HCT116 (cell line): ENCODE measurements at regions not wholly inside any gene's neighbourhood (a gene's known extent, or its start where the extent isn't known, plus 50 kb on each side); places are given as distances from the start of the nearest gene placed in this dataset.

Source experiments
- ATAC-seq: fragments of 200-7000 bp; cut with Tn5 transposase; 2 replicates; pipeline ENCODE4 v1.9.1; 2020; ENCODE audit warnings: mild to moderate bottlenecking, moderate library complexity
- BruUV-seq: library from RNA; stranded (reverse); fragments of 400-500 nt; replicated peaks from 2 replicates; lab custom pipeline; 2021; lab: Mats Ljungman, UMichigan
- CTCF ChIA-PET: fragments of 300-600 bp; sonication (Branson Sonifier 250); formaldehyde crosslinking; loops from one replicate; lab custom pipeline; 2021; ENCODE audit warnings: antibody characterized with exemption; lab: Charles Lee
- POLR2A ChIA-PET: fragments of 300-600, 350-600 bp; sonication (Branson Sonifier 250); formaldehyde crosslinking; loops from one replicate; lab custom pipeline; 2021; ENCODE audit warnings: antibody characterized with exemption; lab: Charles Lee
- RAD21 ChIA-PET, 2 experiments: fragments of 300-600 bp; sonication (Branson Sonifier 250); formaldehyde crosslinking; loops; one replicate each; lab custom pipeline; 2023; ENCODE audit warnings: low total read pairs in 2 of 2; ENCODE audit not compliant: uncharacterized antibody in 2 of 2, unreplicated experiment in 2 of 2, low non-redundant PET in 1 of 2; lab: Charles Lee
- DNase-seq: peaks from one replicate; pipeline ENCODE4 v3.0.0-alpha.2; 2010; ENCODE audit warnings: low read depth, low spot score
- H2AFZ ChIP-seq: fragments of 200-600 bp; shearing (Covaris generic), sonication (generic); 2 replicates; pipeline ENCODE4 v1.6.1; 2017; ENCODE audit warnings: low read depth, mixed run types, mixed read lengths, antibody characterized with exemption, low read length; ENCODE audit not compliant: poor library complexity, severe bottlenecking
- H3K27ac ChIP-seq: 2 replicates; pipeline ENCODE4 v1.5.1; 2012; ENCODE audit warnings: low read depth, low read length
- H3K27me3 ChIP-seq: fragments of 200-600 bp; sonication (generic); 2 replicates; pipeline ENCODE4 v1.6.1; 2016; ENCODE audit warnings: mixed run types, low read length, mixed read lengths; ENCODE audit not compliant: insufficient read depth
- H3K36me3 ChIP-seq, 2 experiments: fragments of 200-500 bp in 1 of 2; fragments of 200-600 bp in 1 of 2; sonication (Bioruptor generic) in 1 of 2; sonication (generic) in 1 of 2; 2 replicates each; pipeline versions ENCODE4 v1.5.1 to v1.6.1; 2014 to 2016; ENCODE audit warnings: low read length in 2 of 2, inconsistent platforms in 1 of 2, mixed read lengths in 1 of 2, mixed run types in 1 of 2; ENCODE audit not compliant: insufficient read depth in 2 of 2, control insufficient read depth in 1 of 2
- H3K4me1 ChIP-seq, 2 experiments: fragments of 200-600 bp in 1 of 2; sonication (generic) in 1 of 2; 2 replicates each; pipeline versions ENCODE4 v1.5.1 to v1.6.1; 2012 to 2017; ENCODE audit warnings: low read length in 2 of 2, inconsistent platforms in 1 of 2, mild to moderate bottlenecking in 1 of 2, mixed read lengths in 1 of 2, mixed run types in 1 of 2, moderate library complexity in 1 of 2; ENCODE audit not compliant: insufficient read depth in 2 of 2, control insufficient read depth in 1 of 2
- H3K4me2 ChIP-seq: fragments of 200-600 bp; sonication (generic); 2 replicates; pipeline ENCODE4 v1.6.1; 2017; ENCODE audit warnings: mixed run types, low read length, mixed read lengths
- H3K4me3 ChIP-seq, 2 experiments: fragments of 200-600 bp in 1 of 2; sonication (generic) in 1 of 2; replicated peaks in 1 of 2; 2 replicates each; pipeline ENCODE4 v1.5.1; 2011 to 2016; ENCODE audit warnings: low read length in 2 of 2, control low read depth in 1 of 2, low read depth in 1 of 2, mild to moderate bottlenecking in 1 of 2, mixed read lengths in 1 of 2, mixed run types in 1 of 2
- H3K79me2 ChIP-seq: fragments of 200-600 bp; sonication (generic); 2 replicates; pipeline ENCODE4 v1.6.1; 2017; ENCODE audit warnings: mild to moderate bottlenecking, mixed run types, low read length, moderate library complexity, mixed read lengths; ENCODE audit not compliant: insufficient read depth
- H3K9ac ChIP-seq: fragments of 200-600 bp; sonication (generic); 2 replicates; pipeline ENCODE4 v1.6.1; 2016; ENCODE audit warnings: low read length, mixed read lengths
- H3K9me2 ChIP-seq: fragments of 200-600 bp; sonication (generic), shearing (Covaris generic); 2 replicates; pipeline ENCODE4 v1.6.1; 2017; ENCODE audit warnings: mixed run types, mild to moderate bottlenecking, moderate library complexity; ENCODE audit not compliant: insufficient read depth
- H3K9me3 ChIP-seq, 2 experiments: fragments of 200-500 bp in 1 of 2; fragments of 200-600 bp in 1 of 2; sonication (Bioruptor generic) in 1 of 2; sonication (generic) in 1 of 2; 2 replicates each; pipeline ENCODE4 v1.6.1; 2014 to 2017; ENCODE audit warnings: low read length in 2 of 2, mixed read lengths in 2 of 2, inconsistent platforms in 1 of 2, low read depth in 1 of 2, mild to moderate bottlenecking in 1 of 2, mixed run types in 1 of 2, moderate library complexity in 1 of 2; ENCODE audit not compliant: control insufficient read depth in 1 of 2, insufficient read depth in 1 of 2
- H4K20me1 ChIP-seq: fragments of 200-600 bp; sonication (generic), shearing (Covaris generic); 2 replicates; pipeline ENCODE4 v1.6.1; 2017; ENCODE audit warnings: mixed run types, mild to moderate bottlenecking, moderate library complexity; ENCODE audit not compliant: insufficient read depth
- CBX3 ChIP-seq: IDR thresholded peaks from 2 replicates; pipeline ENCODE4 v1.6.1; 2012; ENCODE audit warnings: low read depth
- CEBPB ChIP-seq: IDR thresholded peaks from 2 replicates; pipeline ENCODE4 v1.6.1; 2012; ENCODE audit warnings: low read depth
- JUND ChIP-seq: IDR thresholded peaks from 2 replicates; pipeline ENCODE4 v1.6.1; 2012
- POLR2AphosphoS5 ChIP-seq: IDR thresholded peaks from 2 replicates; pipeline ENCODE4 v1.6.1; 2011; ENCODE audit warnings: mild to moderate bottlenecking, low read depth, low read length, moderate library complexity
- RAD21 ChIP-seq: IDR thresholded peaks from 2 replicates; pipeline ENCODE4 v1.6.1; 2012; ENCODE audit warnings: low read depth, mild to moderate bottlenecking
- REST ChIP-seq: IDR thresholded peaks from 2 replicates; pipeline ENCODE4 v1.6.1; 2012; ENCODE audit warnings: low read depth
- TCF7L2 ChIP-seq: IDR thresholded peaks from 2 replicates; pipeline ENCODE4 v1.7.0; 2011; ENCODE audit warnings: borderline replicate concordance, inconsistent platforms; ENCODE audit not compliant: insufficient read depth, insufficient read length; ENCODE audit errors: extremely low read depth
- YY1 ChIP-seq: IDR thresholded peaks from 2 replicates; pipeline ENCODE4 v1.6.1; 2011; ENCODE audit warnings: low read length, low read depth, moderate library complexity, mild to moderate bottlenecking; ENCODE audit not compliant: insufficient replicate concordance; ENCODE audit errors: extremely low read depth
- ZFX ChIP-seq: fragments of 450-650 bp; IDR thresholded peaks from 2 replicates; pipeline ENCODE4 v1.6.1; 2017
- intact Hi-C: fragments of 100-400 bp; cut with micrococcal nuclease; formaldehyde crosslinking; loops from 2 replicates; pipeline ENCODE4 v1.10.0; 2022
- TF ChIP-seq, protein P1 (sequence below): IDR thresholded peaks from 2 replicates; pipeline ENCODE4 v1.6.1; 2012

- POLR2A ChIA-PET: no interaction called here
- Histone ChIP-seq H3K9me3 (peaks cover 0 to 18% of the 10 kb centered on the region in 2 experiments; a peak in 1 of 4 replicates), H3K9ac (no peak overlapping the region), H3K79me2 (no peaks in the 10 kb centered on the region), H3K36me3 (peaks cover 0 to 11% of the 10 kb centered on the region in 2 experiments; a peak in 1 of 4 replicates), H4K20me1 (no peaks in the 10 kb centered on the region), H3K4me1 (peaks cover 0 to 6% of the 10 kb centered on the region in 2 experiments; a peak in 1 of 4 replicates), H3K4me3 (no peak overlapping the region), H3K9me2 (no peaks in the 10 kb centered on the region), H2AFZ (no peak overlapping the region), H3K27ac (no peak overlapping the region), H3K4me2 (no peak overlapping the region), H3K27me3 (no peaks in the 10 kb centered on the region)
- DNase-seq (no peak), ATAC-seq (no peak)
- RAD21 ChIA-PET: no interaction called here
- TF ChIP-seq CEBPB (no peak), POLR2AphosphoS5 (no peak), CBX3 (no peak), JUND (no peak), YY1 (no peak), ZFX (no peak), TCF7L2 (no peak), RAD21 (no peak), REST (no peak)
- TF ChIP-seq, protein P1, sequence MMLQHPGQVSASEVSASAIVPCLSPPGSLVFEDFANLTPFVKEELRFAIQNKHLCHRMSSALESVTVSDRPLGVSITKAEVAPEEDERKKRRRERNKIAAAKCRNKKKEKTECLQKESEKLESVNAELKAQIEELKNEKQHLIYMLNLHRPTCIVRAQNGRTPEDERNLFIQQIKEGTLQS: no peak
- CTCF ChIA-PET: no interaction called here
- BruUV-seq: no TSS peak
- intact Hi-C loops: no loop called here
Measured at GRCh38 chr2:226520723-226521122, 278.9 kb downstream of the IRS1 start.
